HCT116 (cell line): ENCODE measurements at regions not wholly inside any gene's neighbourhood (a gene's known extent, or its start where the extent isn't known, plus 50 kb on each side); places are given as distances from the start of the nearest gene placed in this dataset.

Source experiments
- ATAC-seq: fragments of 200-7000 bp; cut with Tn5 transposase; 2 replicates; pipeline ENCODE4 v1.9.1; 2020; ENCODE audit warnings: mild to moderate bottlenecking, moderate library complexity
- BruUV-seq: library from RNA; stranded (reverse); fragments of 400-500 nt; replicated peaks from 2 replicates; lab custom pipeline; 2021; lab: Mats Ljungman, UMichigan
- CTCF ChIA-PET: fragments of 300-600 bp; sonication (Branson Sonifier 250); formaldehyde crosslinking; loops from one replicate; lab custom pipeline; 2021; ENCODE audit warnings: antibody characterized with exemption; lab: Charles Lee
- POLR2A ChIA-PET: fragments of 300-600, 350-600 bp; sonication (Branson Sonifier 250); formaldehyde crosslinking; loops from one replicate; lab custom pipeline; 2021; ENCODE audit warnings: antibody characterized with exemption; lab: Charles Lee
- RAD21 ChIA-PET, 2 experiments: fragments of 300-600 bp; sonication (Branson Sonifier 250); formaldehyde crosslinking; loops; one replicate each; lab custom pipeline; 2023; ENCODE audit warnings: low total read pairs in 2 of 2; ENCODE audit not compliant: uncharacterized antibody in 2 of 2, unreplicated experiment in 2 of 2, low non-redundant PET in 1 of 2; lab: Charles Lee
- DNase-seq: peaks from one replicate; pipeline ENCODE4 v3.0.0-alpha.2; 2010; ENCODE audit warnings: low read depth, low spot score
- H2AFZ ChIP-seq: fragments of 200-600 bp; shearing (Covaris generic), sonication (generic); 2 replicates; pipeline ENCODE4 v1.6.1; 2017; ENCODE audit warnings: low read depth, mixed run types, mixed read lengths, antibody characterized with exemption, low read length; ENCODE audit not compliant: poor library complexity, severe bottlenecking
- H3K27ac ChIP-seq: 2 replicates; pipeline ENCODE4 v1.5.1; 2012; ENCODE audit warnings: low read depth, low read length
- H3K27me3 ChIP-seq: fragments of 200-600 bp; sonication (generic); 2 replicates; pipeline ENCODE4 v1.6.1; 2016; ENCODE audit warnings: mixed run types, low read length, mixed read lengths; ENCODE audit not compliant: insufficient read depth
- H3K36me3 ChIP-seq, 2 experiments: fragments of 200-500 bp in 1 of 2; fragments of 200-600 bp in 1 of 2; sonication (Bioruptor generic) in 1 of 2; sonication (generic) in 1 of 2; 2 replicates each; pipeline versions ENCODE4 v1.5.1 to v1.6.1; 2014 to 2016; ENCODE audit warnings: low read length in 2 of 2, inconsistent platforms in 1 of 2, mixed read lengths in 1 of 2, mixed run types in 1 of 2; ENCODE audit not compliant: insufficient read depth in 2 of 2, control insufficient read depth in 1 of 2
- H3K4me1 ChIP-seq, 2 experiments: fragments of 200-600 bp in 1 of 2; sonication (generic) in 1 of 2; 2 replicates each; pipeline versions ENCODE4 v1.5.1 to v1.6.1; 2012 to 2017; ENCODE audit warnings: low read length in 2 of 2, inconsistent platforms in 1 of 2, mild to moderate bottlenecking in 1 of 2, mixed read lengths in 1 of 2, mixed run types in 1 of 2, moderate library complexity in 1 of 2; ENCODE audit not compliant: insufficient read depth in 2 of 2, control insufficient read depth in 1 of 2
- H3K4me2 ChIP-seq: fragments of 200-600 bp; sonication (generic); 2 replicates; pipeline ENCODE4 v1.6.1; 2017; ENCODE audit warnings: mixed run types, low read length, mixed read lengths
- H3K4me3 ChIP-seq, 2 experiments: fragments of 200-600 bp in 1 of 2; sonication (generic) in 1 of 2; replicated peaks in 1 of 2; 2 replicates each; pipeline ENCODE4 v1.5.1; 2011 to 2016; ENCODE audit warnings: low read length in 2 of 2, control low read depth in 1 of 2, low read depth in 1 of 2, mild to moderate bottlenecking in 1 of 2, mixed read lengths in 1 of 2, mixed run types in 1 of 2
- H3K79me2 ChIP-seq: fragments of 200-600 bp; sonication (generic); 2 replicates; pipeline ENCODE4 v1.6.1; 2017; ENCODE audit warnings: mild to moderate bottlenecking, mixed run types, low read length, moderate library complexity, mixed read lengths; ENCODE audit not compliant: insufficient read depth
- H3K9ac ChIP-seq: fragments of 200-600 bp; sonication (generic); 2 replicates; pipeline ENCODE4 v1.6.1; 2016; ENCODE audit warnings: low read length, mixed read lengths
- H3K9me2 ChIP-seq: fragments of 200-600 bp; sonication (generic), shearing (Covaris generic); 2 replicates; pipeline ENCODE4 v1.6.1; 2017; ENCODE audit warnings: mixed run types, mild to moderate bottlenecking, moderate library complexity; ENCODE audit not compliant: insufficient read depth
- H3K9me3 ChIP-seq, 2 experiments: fragments of 200-500 bp in 1 of 2; fragments of 200-600 bp in 1 of 2; sonication (Bioruptor generic) in 1 of 2; sonication (generic) in 1 of 2; 2 replicates each; pipeline ENCODE4 v1.6.1; 2014 to 2017; ENCODE audit warnings: low read length in 2 of 2, mixed read lengths in 2 of 2, inconsistent platforms in 1 of 2, low read depth in 1 of 2, mild to moderate bottlenecking in 1 of 2, mixed run types in 1 of 2, moderate library complexity in 1 of 2; ENCODE audit not compliant: control insufficient read depth in 1 of 2, insufficient read depth in 1 of 2
- H4K20me1 ChIP-seq: fragments of 200-600 bp; sonication (generic), shearing (Covaris generic); 2 replicates; pipeline ENCODE4 v1.6.1; 2017; ENCODE audit warnings: mixed run types, mild to moderate bottlenecking, moderate library complexity; ENCODE audit not compliant: insufficient read depth
- CBX3 ChIP-seq: IDR thresholded peaks from 2 replicates; pipeline ENCODE4 v1.6.1; 2012; ENCODE audit warnings: low read depth
- EGR1 ChIP-seq: IDR thresholded peaks from 2 replicates; pipeline ENCODE4 v1.6.1; 2012; ENCODE audit warnings: low read depth
- EZH2 ChIP-seq: fragments of 200-600 bp; sonication (generic); IDR thresholded peaks from 2 replicates; pipeline ENCODE4 v1.6.1; 2017; ENCODE audit warnings: antibody characterized with exemption, mixed run types
- EZH2phosphoT487 ChIP-seq: fragments of 200-600 bp; IDR thresholded peaks from 2 replicates; pipeline ENCODE4 v1.6.1; 2018; ENCODE audit warnings: antibody characterized with exemption, borderline replicate concordance
- FOSL1 ChIP-seq: IDR thresholded peaks from 2 replicates; pipeline ENCODE4 v1.6.1; 2012; ENCODE audit warnings: low read depth
- JUND ChIP-seq: IDR thresholded peaks from 2 replicates; pipeline ENCODE4 v1.6.1; 2012
- POLR2A ChIP-seq: IDR thresholded peaks from 2 replicates; pipeline ENCODE4 v1.7.0; 2011; ENCODE audit warnings: borderline replicate concordance; ENCODE audit not compliant: insufficient read depth, insufficient read length; ENCODE audit errors: extremely low read depth
- RAD21 ChIP-seq: IDR thresholded peaks from 2 replicates; pipeline ENCODE4 v1.6.1; 2012; ENCODE audit warnings: low read depth, mild to moderate bottlenecking
- SIN3A ChIP-seq: IDR thresholded peaks from 2 replicates; pipeline ENCODE4 v1.6.1; 2012; ENCODE audit warnings: low read depth
- SP1 ChIP-seq: IDR thresholded peaks from 2 replicates; pipeline ENCODE4 v1.6.1; 2012; ENCODE audit warnings: low read depth
- SRF ChIP-seq: IDR thresholded peaks from 2 replicates; pipeline ENCODE4 v1.6.1; 2012; ENCODE audit warnings: low read depth
- TCF7L2 ChIP-seq: IDR thresholded peaks from 2 replicates; pipeline ENCODE4 v1.7.0; 2011; ENCODE audit warnings: borderline replicate concordance, inconsistent platforms; ENCODE audit not compliant: insufficient read depth, insufficient read length; ENCODE audit errors: extremely low read depth
- YY1 ChIP-seq: IDR thresholded peaks from 2 replicates; pipeline ENCODE4 v1.6.1; 2011; ENCODE audit warnings: low read length, low read depth, moderate library complexity, mild to moderate bottlenecking; ENCODE audit not compliant: insufficient replicate concordance; ENCODE audit errors: extremely low read depth
- ZFX ChIP-seq: fragments of 450-650 bp; IDR thresholded peaks from 2 replicates; pipeline ENCODE4 v1.6.1; 2017
- ZNF274 ChIP-seq: fragments of 200-500 bp; sonication (Bioruptor generic); IDR thresholded peaks from 2 replicates; pipeline ENCODE4 v1.6.1; 2014; ENCODE audit warnings: mild to moderate bottlenecking, low read depth, low read length, inconsistent platforms
- intact Hi-C: fragments of 100-400 bp; cut with micrococcal nuclease; formaldehyde crosslinking; loops from 2 replicates; pipeline ENCODE4 v1.10.0; 2022
- TF ChIP-seq, protein P1 (sequence below): IDR thresholded peaks from 2 replicates; pipeline ENCODE4 v1.6.1; 2012
- TF ChIP-seq, protein P2 (sequence below): IDR thresholded peaks from 2 replicates; pipeline ENCODE4 v1.6.1; 2012
- TF ChIP-seq, protein P3 (sequence below): IDR thresholded peaks from 2 replicates; pipeline ENCODE4 v1.6.1; 2012; ENCODE audit warnings: low read depth

DNA sequence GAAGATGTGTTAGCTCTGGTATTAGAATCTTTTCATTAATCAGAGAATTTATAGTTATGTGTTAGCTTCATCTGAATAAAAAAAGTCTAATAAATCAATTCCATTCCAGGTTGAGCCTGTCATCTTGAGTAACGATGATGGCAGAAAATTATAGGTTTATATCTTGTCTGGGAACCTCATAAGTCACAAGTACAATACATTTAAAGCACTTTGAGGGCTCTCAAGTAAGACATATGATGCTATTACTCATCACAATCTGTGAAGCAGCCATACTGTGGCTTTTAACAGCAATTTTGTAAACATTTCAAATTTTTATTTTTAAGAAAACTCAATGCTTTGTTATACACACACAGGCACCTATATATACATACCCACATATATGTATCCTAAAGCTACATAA, 484.1 kb upstream of the VRK2 start:
- intact Hi-C loops, result no loop called here
- H3K9me2 ChIP-seq, result no peaks in the 10 kb centered on the region
- no peak overlapping the region for H2AFZ ChIP-seq
- no peak overlapping the region for H3K4me3 ChIP-seq
- ATAC-seq (no peak), DNase-seq (no peak)
- no peaks in the 10 kb centered on the region for H3K79me2 ChIP-seq
- no peak overlapping the region for H3K9ac ChIP-seq
- no peaks in the 10 kb centered on the region for H3K4me1 ChIP-seq
- ChIA-PET POLR2A (no interaction called here), RAD21 (no interaction called here), CTCF (interaction anchor here (0.7 kb wide), 1 partner anchor 13 kb away, joined by 4 read pairs; no protein-coding TSS in a partner anchor)
- H4K20me1 ChIP-seq, result no peaks in the 10 kb centered on the region
- H3K27me3 ChIP-seq, result no peaks in the 10 kb centered on the region
- no peak overlapping the region for H3K27ac ChIP-seq
- H3K4me2 ChIP-seq, result no peak overlapping the region
- H3K9me3 ChIP-seq, result no peaks in the 10 kb centered on the region
- H3K36me3 ChIP-seq, result no peaks in the 10 kb centered on the region
- BruUV-seq, result no TSS peak
- TF ChIP-seq YY1 (no peak), POLR2A (no peak), SRF (no peak), TCF7L2 (no peak), EZH2phosphoT487 (no peak), JUND (no peak), EGR1 (no peak), FOSL1 (no peak), EZH2 (no peak), SIN3A (no peak), RAD21 (no peak)
- TF ChIP-seq, protein P1, sequence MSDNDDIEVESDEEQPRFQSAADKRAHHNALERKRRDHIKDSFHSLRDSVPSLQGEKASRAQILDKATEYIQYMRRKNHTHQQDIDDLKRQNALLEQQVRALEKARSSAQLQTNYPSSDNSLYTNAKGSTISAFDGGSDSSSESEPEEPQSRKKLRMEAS, result no peak
- TF ChIP-seq, protein P2, sequence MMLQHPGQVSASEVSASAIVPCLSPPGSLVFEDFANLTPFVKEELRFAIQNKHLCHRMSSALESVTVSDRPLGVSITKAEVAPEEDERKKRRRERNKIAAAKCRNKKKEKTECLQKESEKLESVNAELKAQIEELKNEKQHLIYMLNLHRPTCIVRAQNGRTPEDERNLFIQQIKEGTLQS, result no peak

DNA sequence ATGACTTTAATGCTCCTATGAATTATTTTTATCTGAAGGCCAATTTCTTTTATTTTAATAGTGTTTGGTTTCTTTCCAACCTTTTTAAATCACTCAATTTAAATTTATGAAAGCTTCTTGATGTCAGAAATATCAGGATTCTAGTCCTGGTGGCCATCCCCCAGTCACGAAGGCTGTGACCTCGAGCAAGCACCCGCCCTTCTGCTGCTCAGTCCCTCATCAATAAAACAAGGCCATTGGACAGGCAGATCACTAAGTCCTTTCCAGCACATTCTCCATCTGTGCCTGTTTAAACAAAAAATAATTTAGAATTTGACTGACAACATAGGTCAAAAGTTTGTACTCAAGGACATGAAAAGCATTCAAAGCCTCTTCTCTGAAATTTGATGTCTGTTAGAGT, 483.6 kb upstream of the VRK2 start:
- intact Hi-C loops, result no loop called here
- POLR2A ChIA-PET, result no interaction called here
- no peak for TF ChIP-seq TCF7L2
- TF ChIP-seq, protein P3, sequence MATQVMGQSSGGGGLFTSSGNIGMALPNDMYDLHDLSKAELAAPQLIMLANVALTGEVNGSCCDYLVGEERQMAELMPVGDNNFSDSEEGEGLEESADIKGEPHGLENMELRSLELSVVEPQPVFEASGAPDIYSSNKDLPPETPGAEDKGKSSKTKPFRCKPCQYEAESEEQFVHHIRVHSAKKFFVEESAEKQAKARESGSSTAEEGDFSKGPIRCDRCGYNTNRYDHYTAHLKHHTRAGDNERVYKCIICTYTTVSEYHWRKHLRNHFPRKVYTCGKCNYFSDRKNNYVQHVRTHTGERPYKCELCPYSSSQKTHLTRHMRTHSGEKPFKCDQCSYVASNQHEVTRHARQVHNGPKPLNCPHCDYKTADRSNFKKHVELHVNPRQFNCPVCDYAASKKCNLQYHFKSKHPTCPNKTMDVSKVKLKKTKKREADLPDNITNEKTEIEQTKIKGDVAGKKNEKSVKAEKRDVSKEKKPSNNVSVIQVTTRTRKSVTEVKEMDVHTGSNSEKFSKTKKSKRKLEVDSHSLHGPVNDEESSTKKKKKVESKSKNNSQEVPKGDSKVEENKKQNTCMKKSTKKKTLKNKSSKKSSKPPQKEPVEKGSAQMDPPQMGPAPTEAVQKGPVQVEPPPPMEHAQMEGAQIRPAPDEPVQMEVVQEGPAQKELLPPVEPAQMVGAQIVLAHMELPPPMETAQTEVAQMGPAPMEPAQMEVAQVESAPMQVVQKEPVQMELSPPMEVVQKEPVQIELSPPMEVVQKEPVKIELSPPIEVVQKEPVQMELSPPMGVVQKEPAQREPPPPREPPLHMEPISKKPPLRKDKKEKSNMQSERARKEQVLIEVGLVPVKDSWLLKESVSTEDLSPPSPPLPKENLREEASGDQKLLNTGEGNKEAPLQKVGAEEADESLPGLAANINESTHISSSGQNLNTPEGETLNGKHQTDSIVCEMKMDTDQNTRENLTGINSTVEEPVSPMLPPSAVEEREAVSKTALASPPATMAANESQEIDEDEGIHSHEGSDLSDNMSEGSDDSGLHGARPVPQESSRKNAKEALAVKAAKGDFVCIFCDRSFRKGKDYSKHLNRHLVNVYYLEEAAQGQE, result no peak
- no peak for TF ChIP-seq CBX3
- no peak for TF ChIP-seq ZNF274
- TF ChIP-seq ZFX, result no peak
- TF ChIP-seq, protein P1, result no peak
- TF ChIP-seq JUND, result no peak
- TF ChIP-seq SP1, result no peak

More for the DNA sequence above, 483.6 kb upstream of the VRK2 start:
- Histone ChIP-seq H3K4me3 (no peak overlapping the region), H3K27ac (no peak overlapping the region), H3K36me3 (no peaks in the 10 kb centered on the region), H3K4me2 (no peak overlapping the region), H3K79me2 (no peaks in the 10 kb centered on the region), H3K27me3 (no peaks in the 10 kb centered on the region), H2AFZ (no peak overlapping the region), H3K4me1 (no peaks in the 10 kb centered on the region), H3K9ac (no peak overlapping the region), H4K20me1 (no peaks in the 10 kb centered on the region), H3K9me3 (no peaks in the 10 kb centered on the region), H3K9me2 (no peaks in the 10 kb centered on the region)
- ChIA-PET RAD21 (no interaction called here), CTCF (no interaction called here)
- DNase-seq (no peak), ATAC-seq (no peak)
- no TSS peak for BruUV-seq
